GM19043 (cell line): ENCODE measurements at regions not wholly inside any gene's neighbourhood (a gene's known extent, or its start where the extent isn't known, plus 50 kb on each side); places are given as distances from the start of the nearest gene placed in this dataset.
"Not testable (repeated sequence)": the region's sequence is repeated elsewhere in the genome, so short reads cannot be mapped to it uniquely, and the experiment has no call there.

Experiments used
- ATAC-seq: cut with Tn5 transposase; IDR thresholded peaks from one replicate; pipeline ENCODE4 v1.9.1; 2021; ENCODE audit warnings: low read depth; ENCODE audit not compliant: unreplicated experiment

DNA sequence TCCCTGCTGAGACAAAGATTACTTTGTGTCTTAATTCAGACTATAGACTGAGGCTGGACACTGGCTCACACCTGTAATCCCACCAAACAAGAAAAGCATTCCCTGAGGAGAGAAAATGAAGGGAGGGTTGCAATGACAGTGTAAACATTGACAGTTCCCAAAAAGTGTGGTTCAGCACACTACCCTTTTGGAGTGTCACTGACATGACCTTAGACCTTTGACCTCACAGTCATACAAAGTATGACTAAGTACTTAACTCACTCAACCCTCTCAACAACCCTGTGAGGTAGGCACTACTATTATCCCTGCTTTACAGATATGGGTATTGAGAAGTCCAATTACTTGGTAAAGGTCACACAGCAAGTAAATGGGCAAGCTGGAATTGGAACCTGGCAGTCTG lies 341.7 kb downstream of the LRRC3B start:
- no peak for ATAC-seq

- ATAC-seq, result no peak
Observed at GRCh38 chr3:26964836-26965235, 342.3 kb downstream of the LRRC3B start.

DNA sequence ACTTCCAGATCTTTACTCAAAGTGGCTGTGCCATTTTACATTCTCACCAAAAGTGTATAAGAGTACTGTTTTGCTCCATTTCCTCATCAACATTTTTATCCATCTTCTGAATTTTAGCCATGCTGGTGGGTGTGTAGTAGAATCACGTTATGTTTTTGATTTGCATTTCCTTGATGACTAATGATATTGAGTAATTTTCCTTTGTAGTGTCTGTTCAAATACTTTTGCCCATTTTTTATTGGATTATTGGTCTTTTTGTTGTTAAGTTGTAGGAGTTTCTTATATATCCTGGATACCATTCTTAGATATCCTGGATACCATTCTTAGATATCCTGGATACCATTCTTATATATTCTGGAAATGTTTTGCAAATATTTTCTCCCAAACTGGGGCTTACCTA lies 344.9 kb downstream of the LRRC3B start:
- ATAC-seq, result no peak

DNA sequence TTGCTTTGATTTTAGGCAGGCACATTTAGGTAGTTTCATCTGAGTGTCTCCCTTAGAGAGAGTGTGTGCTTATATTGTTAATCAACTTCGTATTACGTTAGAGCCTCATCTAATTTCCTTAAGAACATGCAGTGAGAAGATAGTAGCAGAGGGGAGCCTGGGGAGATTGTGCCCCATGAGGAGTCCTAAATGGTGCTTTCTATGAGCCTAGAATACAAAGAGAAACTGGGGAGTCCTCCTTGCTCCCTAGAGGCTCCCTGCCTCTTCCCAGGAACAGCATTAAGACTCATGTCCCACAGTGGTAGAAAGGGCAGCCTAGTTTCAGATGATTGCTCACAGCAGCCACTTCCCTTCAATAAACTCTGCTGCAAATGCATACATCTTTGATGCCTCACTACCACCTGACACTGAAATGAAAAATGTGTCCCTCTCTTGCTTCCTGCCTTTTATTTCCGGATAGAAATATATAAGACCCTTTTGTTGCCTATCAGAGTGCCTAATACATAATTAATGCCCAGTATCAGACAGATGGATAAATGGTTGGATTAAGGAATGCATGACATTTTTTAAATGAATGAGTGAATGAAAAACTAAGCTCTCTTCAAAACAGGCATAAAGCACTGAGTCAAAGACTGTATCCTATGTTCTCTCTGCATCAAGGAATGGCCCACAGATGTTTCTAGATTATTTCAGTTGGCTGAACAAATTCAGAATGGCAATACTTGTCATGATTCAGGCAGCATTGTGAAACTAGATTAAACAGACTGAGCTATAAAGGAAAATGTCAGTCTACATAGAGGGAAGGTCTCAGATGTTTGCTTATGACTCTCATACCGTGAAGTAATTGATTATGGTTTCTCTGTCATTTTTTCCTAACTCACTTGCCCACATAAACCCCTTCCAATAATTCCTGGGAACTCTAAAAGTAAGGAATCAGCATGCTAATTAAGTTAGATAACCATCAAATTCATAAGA lies 362.1 kb downstream of the LRRC3B start:
- ATAC-seq, result no peak

- ATAC-seq, result no peak
Observed at GRCh38 chr3:26989037-26989436, 366.5 kb downstream of the LRRC3B start.

DNA sequence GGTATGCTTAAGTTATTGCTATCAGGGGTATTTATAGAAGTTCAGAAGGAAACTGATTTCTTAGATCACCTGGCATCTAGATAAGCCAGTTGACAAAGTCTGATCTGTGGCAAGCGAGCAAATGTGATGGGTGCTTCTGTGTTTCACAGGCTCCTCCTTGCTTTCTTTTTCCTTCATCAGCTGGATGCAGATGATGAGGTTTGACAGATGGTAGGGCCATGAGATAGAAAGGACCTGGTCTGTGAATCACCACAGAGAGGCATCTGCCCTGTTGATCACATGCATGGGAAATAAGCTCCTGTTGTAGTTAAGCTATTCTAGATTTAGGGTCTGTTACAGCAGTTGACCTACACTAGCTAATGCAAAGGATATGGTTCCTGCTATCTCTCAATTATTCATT lies 372.0 kb downstream of the NEK10 start:
- no peak for ATAC-seq

- no peak for ATAC-seq
Observed at GRCh38 chr3:27010834-27011233, 358.3 kb downstream of the NEK10 start.

DNA sequence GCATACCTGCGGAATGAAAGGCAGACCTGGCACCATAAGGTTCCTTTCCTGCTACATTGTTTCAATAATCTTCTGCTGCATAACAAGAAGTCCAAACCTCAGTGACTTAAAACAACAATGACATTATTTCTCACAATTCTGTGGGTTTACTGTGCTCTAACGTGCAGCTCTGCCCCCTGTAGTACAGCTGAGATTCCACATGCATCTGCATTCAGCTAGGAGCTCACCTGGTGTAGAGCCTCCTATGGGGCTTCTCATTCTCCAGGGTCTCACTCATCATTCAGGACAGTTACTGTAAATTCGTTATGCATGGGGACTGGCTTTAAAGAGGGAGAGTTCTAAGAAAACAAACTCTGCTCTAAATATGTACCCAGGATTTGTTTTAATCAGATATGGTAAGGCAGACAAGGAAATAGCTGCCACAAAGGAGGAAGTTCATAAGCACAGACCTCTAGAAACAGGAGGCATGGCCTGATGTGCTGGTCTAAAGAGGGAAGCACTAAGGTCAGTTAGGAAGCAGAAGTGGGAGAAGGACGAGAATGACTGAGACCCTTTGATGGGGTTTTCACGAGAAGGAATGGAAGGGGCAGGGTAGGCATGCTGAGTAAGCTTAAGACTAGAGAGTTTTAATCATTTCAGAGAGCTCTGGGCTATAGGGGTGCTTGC lies 347.0 kb downstream of the NEK10 start:
- ATAC-seq, result no peak

- no peak for ATAC-seq
Observed at GRCh38 chr3:27024493-27024892, 344.7 kb downstream of the NEK10 start.

DNA sequence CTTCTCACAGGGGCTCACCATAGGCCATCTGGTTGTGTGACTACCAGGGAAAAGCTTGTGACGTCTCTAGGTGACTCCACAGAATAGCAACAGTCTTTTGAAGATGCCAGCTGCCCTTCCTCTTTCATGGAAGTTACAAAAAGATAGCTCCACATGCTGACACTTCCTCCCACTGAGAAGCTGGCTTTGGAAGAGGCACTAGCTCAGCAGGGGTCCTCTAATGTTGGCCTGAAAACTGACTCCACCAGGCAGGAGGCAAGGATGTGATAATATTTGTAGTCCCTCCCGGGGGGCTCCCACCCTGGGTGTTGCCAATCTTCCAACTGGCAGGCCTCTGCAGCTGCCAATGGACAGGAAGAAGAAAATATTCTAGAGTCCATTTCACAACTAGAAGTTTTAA lies 343.5 kb downstream of the NEK10 start:
- no peak for ATAC-seq

- no peak for ATAC-seq
Observed at GRCh38 chr3:27031476-27031875, 337.7 kb downstream of the NEK10 start.

DNA sequence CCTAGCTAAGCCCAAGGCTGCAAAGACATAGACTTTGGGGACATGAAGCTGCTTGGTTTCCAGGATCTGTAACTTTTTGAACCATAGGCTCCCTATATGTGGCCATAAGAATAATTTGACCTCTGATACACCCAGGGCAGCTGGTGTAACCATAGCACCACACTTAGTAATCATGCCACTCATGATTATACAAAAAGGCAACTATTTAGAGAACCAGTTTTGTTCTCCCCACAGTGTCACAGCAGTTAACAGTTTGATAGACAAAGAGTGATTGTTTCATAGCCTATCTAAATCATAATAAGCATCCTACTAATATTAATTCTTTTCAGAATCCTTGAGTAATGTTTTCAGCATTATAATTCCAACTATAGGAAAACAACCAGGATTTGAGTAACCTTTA lies 334.9 kb downstream of the NEK10 start:
- no peak for ATAC-seq

DNA sequence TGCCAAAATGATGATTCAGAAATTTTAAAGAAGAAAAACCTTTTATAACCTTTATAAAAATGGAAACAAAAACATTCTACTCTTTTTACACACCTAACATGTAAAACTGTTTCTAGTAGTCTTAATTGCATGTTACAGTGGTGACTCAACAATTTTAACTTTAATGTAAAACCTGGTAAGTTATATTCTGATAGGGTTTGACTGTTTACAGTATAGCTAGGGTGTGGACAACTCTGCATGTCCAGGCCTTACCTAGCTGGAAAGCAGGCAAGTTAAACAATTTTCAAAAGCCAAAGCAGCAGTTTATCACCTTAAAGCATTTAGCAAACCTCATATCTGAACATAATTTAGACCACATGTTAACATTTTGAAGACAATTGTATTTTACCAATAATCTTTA lies 328.5 kb downstream of the NEK10 start:
- ATAC-seq, result no peak

DNA sequence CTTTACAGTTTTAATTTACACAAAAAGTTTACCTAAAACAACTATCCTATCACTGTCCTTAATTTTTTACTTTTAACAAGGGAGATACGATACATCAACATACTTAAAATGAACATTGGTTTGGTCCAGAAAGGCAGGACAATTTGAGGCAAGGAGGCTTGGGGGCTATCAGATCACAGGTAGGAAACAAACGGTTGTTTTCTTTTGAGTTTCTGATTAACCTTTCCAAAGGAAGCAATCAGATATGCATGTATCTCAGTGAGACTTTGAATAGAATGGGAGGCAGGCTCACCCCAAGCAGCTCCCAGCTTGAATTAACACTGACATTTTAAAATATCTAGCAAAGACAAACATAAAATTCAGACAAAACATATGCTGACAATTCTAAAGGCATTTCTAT lies 326.6 kb downstream of the NEK10 start:
- not testable (repeated sequence) for ATAC-seq

GRCh38 chr3:27043328-27043955 lies 325.7 kb downstream of the NEK10 start:
- ATAC-seq, result no peak

DNA sequence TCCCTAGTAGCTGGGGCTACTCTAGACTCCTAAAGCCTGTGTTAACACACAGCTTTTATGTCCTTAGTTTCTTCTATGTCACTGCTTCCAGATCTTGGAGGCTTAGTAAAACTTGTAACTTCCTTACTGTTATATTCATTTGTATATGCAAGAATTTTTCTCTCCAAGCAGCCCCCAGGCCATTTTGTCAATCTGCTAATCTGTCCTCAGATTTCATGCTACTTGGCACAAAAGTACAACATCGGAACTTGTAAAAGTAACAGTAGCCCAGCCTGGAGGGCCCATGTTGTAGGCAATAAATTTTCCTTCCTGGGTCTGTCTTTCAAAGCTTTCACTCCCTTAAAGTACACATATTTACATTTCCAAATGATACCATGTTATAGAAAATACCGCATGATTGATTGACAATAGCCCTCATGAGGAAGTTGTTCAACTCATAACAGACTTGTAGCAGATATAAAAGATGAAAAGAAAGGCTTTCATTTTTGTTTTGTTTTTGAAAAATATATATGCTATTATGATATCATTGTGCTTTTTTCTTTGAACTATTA lies 324.2 kb downstream of the NEK10 start:
- ATAC-seq, result no peak

- no peak for ATAC-seq
Observed at GRCh38 chr3:27046351-27046750, 322.8 kb downstream of the NEK10 start.

DNA sequence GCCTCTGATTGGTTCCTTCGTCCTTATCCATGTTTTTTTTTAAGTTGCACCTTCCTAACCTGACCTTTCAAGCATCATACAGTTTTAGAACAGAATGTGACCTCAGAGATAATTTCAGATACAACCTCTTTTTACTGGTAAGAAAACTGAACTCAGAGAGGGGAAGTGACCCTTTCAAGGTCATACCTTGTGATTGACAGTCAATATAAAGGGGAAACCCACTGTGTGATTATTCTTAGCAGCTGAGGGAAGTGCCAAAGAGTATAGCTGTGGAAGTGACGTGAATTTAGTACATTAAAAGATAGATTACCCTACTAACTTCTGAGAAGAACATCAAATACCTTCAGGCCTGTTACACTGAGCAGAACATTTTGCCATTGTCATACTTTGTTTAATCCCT lies 319.4 kb downstream of the NEK10 start:
- no peak for ATAC-seq

GRCh38 chr3:27051527-27051926 lies 317.7 kb downstream of the NEK10 start:
- ATAC-seq, result not testable (repeated sequence)

DNA sequence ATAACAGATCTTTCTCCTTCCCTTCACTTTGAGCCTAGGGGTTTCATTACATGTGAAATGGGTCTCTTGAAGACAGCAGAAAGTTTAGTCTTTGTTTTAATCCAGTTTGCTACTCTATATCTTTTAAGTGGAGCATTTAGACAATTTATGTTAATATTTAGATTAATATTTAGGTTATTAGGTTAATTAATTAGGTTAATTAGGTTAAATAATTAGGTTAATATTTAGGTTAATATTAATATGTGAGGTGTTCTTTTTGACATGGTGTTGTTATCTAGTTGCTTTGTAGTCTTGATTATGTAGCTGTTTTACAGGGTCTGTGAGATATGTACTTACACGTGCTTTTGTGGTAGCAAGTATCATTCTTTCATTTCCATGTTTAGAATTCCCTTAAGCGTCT lies 312.9 kb downstream of the NEK10 start:
- ATAC-seq, result no peak

DNA sequence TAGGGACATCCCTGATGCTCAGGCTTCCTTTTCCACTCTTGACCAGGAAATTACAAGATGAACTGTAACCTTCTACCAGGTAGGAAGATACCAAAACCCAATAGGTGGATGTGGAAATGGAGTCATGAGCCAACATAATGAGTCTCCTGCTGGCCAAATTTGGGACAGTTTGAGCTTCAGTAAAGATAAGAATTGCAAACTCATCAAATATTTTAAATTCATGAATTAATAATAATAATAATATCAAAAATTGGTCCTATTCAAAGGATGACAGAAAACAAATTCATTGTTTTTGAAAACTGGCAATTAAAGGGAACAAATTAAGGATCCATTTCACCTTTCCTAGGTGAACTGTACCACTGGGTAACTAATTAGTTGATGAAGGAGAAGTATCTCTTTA lies 309.7 kb downstream of the NEK10 start:
- no peak for ATAC-seq
